Mesenchymal stem cell (in vitro differentiated cells and primary cell): ENCODE measurements at regions not wholly inside any gene's neighbourhood (a gene's known extent, or its start where the extent isn't known, plus 50 kb on each side); places are given as distances from the start of the nearest gene placed in this dataset.

Experiments used
- DNase-seq: peaks from one replicate; pipeline ENCODE4 v3.0.0-alpha.2; 2013
- H2AFZ ChIP-seq: one replicate; pipeline ENCODE4 v1.6.1; 2013; ENCODE audit warnings: low read depth, mild to moderate bottlenecking, control low read depth, inconsistent platforms, low read length, moderate library complexity
- H2AK5ac ChIP-seq: 2 replicates; pipeline ENCODE4 v1.6.1; 2013; ENCODE audit warnings: low read length, moderate library complexity, mild to moderate bottlenecking, inconsistent platforms; ENCODE audit not compliant: severe bottlenecking
- H2BK120ac ChIP-seq: one replicate; pipeline ENCODE4 v1.6.1; 2013; ENCODE audit warnings: low read depth, mild to moderate bottlenecking, inconsistent platforms, low read length, moderate library complexity
- H2BK12ac ChIP-seq, 2 experiments: one replicate each; pipeline ENCODE4 v1.6.1; 2013; ENCODE audit warnings: inconsistent platforms in 2 of 2, low read length in 2 of 2, mild to moderate bottlenecking in 2 of 2, moderate library complexity in 2 of 2, control low read depth in 1 of 2
- H2BK15ac ChIP-seq: one replicate; pipeline ENCODE4 v1.6.1; 2013; ENCODE audit warnings: mild to moderate bottlenecking, low read depth, inconsistent platforms; ENCODE audit not compliant: poor library complexity, severe bottlenecking
- H2BK5ac ChIP-seq: 2 replicates; pipeline ENCODE4 v1.6.1; 2013; ENCODE audit warnings: low read depth, mild to moderate bottlenecking, low read length, control low read depth, inconsistent platforms; ENCODE audit not compliant: poor library complexity, severe bottlenecking
- H3K14ac ChIP-seq, 2 experiments: one replicate each; pipeline ENCODE4 v1.6.1; 2013; ENCODE audit warnings: inconsistent platforms in 2 of 2, low read length in 2 of 2, control low read depth in 1 of 2, mild to moderate bottlenecking in 1 of 2, moderate library complexity in 1 of 2
- H3K18ac ChIP-seq, 2 experiments: one replicate each; pipeline ENCODE4 v1.6.1; 2013; ENCODE audit warnings: inconsistent platforms in 2 of 2, low read length in 2 of 2, control low read depth in 1 of 2, low read depth in 1 of 2, mild to moderate bottlenecking in 1 of 2
- H3K23ac ChIP-seq, 2 experiments: one replicate each; pipeline ENCODE4 v1.6.1; 2013; ENCODE audit warnings: inconsistent platforms in 2 of 2, low read length in 2 of 2, mild to moderate bottlenecking in 2 of 2, moderate library complexity in 2 of 2, control low read depth in 1 of 2
- H3K27ac ChIP-seq: 2 replicates; pipeline ENCODE4 v1.5.1; 2013; ENCODE audit warnings: mild to moderate bottlenecking, moderate library complexity, low read length, control low read depth, inconsistent platforms; ENCODE audit not compliant: poor library complexity, severe bottlenecking
- H3K27me3 ChIP-seq, 2 experiments: 2 replicates each; pipeline versions ENCODE4 v1.6.1 to v1.7.0; 2013; ENCODE audit warnings: low read length in 2 of 2, mild to moderate bottlenecking in 2 of 2, moderate library complexity in 2 of 2, control low read depth in 1 of 2, inconsistent platforms in 1 of 2; ENCODE audit not compliant: control insufficient read depth in 1 of 2, insufficient read depth in 1 of 2
- H3K36me3 ChIP-seq, 2 experiments: 2 replicates each; pipeline versions ENCODE4 v1.6.1 to v1.7.0; 2013; ENCODE audit warnings: low read length in 2 of 2, control low read depth in 1 of 2, inconsistent platforms in 1 of 2, low read depth in 1 of 2, mild to moderate bottlenecking in 1 of 2; ENCODE audit not compliant: insufficient read depth in 2 of 2, control insufficient read depth in 1 of 2
- H3K4ac ChIP-seq, 2 experiments: one replicate each; pipeline ENCODE4 v1.6.1; 2013; ENCODE audit warnings: inconsistent platforms in 2 of 2, low read length in 2 of 2, mild to moderate bottlenecking in 2 of 2, moderate library complexity in 2 of 2, control low read depth in 1 of 2, low read depth in 1 of 2
- H3K4me1 ChIP-seq: 2 replicates; pipeline ENCODE4 v1.6.1; 2013; ENCODE audit warnings: low read depth, low read length, control low read depth; ENCODE audit not compliant: control insufficient read depth, insufficient read depth
- H3K4me2 ChIP-seq: 2 replicates; pipeline ENCODE4 v1.6.1; 2013; ENCODE audit warnings: low read length, mild to moderate bottlenecking, inconsistent platforms; ENCODE audit not compliant: poor library complexity, severe bottlenecking
- H3K4me3 ChIP-seq, 2 experiments: 2 replicates each; pipeline versions ENCODE4 v1.5.1 to v1.7.0; 2013; ENCODE audit warnings: low read length in 2 of 2, mild to moderate bottlenecking in 2 of 2, control low read depth in 1 of 2, low read depth in 1 of 2; ENCODE audit not compliant: insufficient read depth in 1 of 2
- H3K79me1 ChIP-seq: replicated peaks from 2 replicates; pipeline ENCODE4 v1.6.1; 2013; ENCODE audit warnings: mild to moderate bottlenecking, control low read depth, low read length, inconsistent platforms; ENCODE audit not compliant: poor library complexity, severe bottlenecking
- H3K9ac ChIP-seq: 2 replicates; pipeline ENCODE4 v1.7.0; 2013; ENCODE audit warnings: mild to moderate bottlenecking, low read length, moderate library complexity
- H3K9me3 ChIP-seq: 2 replicates; pipeline ENCODE4 v1.7.0; 2013; ENCODE audit warnings: mild to moderate bottlenecking, low read length; ENCODE audit not compliant: control insufficient read depth
- H4K8ac ChIP-seq: one replicate; pipeline ENCODE4 v1.6.1; 2013; ENCODE audit warnings: inconsistent platforms, mild to moderate bottlenecking, low read length, moderate library complexity
- H4K91ac ChIP-seq: one replicate; pipeline ENCODE4 v1.6.1; 2013; ENCODE audit warnings: mild to moderate bottlenecking, low read length, inconsistent platforms
- WGBS: methylation state at CpG from one replicate; pipeline ENCODE4 v1.1.7; 2013; ENCODE audit warnings: mixed read lengths; 5-methylcytosine and 5-hydroxymethylcytosine counted together

DNA sequence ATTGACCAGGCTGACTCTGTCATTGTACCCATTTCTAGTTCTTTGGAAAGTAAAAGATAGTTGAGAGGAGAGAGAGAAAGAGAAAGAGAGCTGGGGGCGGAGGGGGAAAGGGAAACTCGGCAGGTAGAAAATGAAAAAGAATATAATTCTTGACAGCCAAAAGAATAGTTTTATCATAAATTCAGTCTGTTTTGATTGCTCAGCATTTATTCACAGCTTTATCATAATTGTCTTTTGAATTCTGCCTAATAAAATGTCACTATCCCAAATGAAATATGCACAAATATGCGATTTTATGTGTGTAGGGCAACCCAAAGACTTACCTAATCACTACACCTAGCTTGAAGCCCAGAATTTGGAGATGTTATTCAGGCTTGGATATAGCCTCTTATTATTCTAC, 1024.0 kb upstream of the PABPC4L start:
- H2AFZ ChIP-seq: no peak overlapping the region
- H3K27me3 ChIP-seq: no peaks in the 10 kb centered on the region
- no peaks in the 10 kb centered on the region for H3K79me1 ChIP-seq
- H2BK120ac ChIP-seq: no peak overlapping the region
- DNase-seq: no peak
- no peak overlapping the region for H4K91ac ChIP-seq
- no peaks in the 10 kb centered on the region for H3K36me3 ChIP-seq
- no peak overlapping the region for H3K4me3 ChIP-seq
- no peak overlapping the region for H2BK15ac ChIP-seq
- H2BK12ac ChIP-seq: no peak overlapping the region
- H4K8ac ChIP-seq: no peak overlapping the region
- H2AK5ac ChIP-seq: no peak overlapping the region
- H3K18ac ChIP-seq: no peak overlapping the region
- H2BK5ac ChIP-seq: no peak overlapping the region
- H3K9me3 ChIP-seq: no peaks in the 10 kb centered on the region
- no peaks in the 10 kb centered on the region for H3K4me1 ChIP-seq
- no CpG with 5 or more reads among the region's 3 CpGs for WGBS
- H3K4ac ChIP-seq: no peak overlapping the region
- no peak overlapping the region for H3K14ac ChIP-seq
- H3K27ac ChIP-seq: no peak overlapping the region
- H3K23ac ChIP-seq: no peak overlapping the region
- no peak overlapping the region for H3K9ac ChIP-seq
- H3K4me2 ChIP-seq: no peak overlapping the region

DNA sequence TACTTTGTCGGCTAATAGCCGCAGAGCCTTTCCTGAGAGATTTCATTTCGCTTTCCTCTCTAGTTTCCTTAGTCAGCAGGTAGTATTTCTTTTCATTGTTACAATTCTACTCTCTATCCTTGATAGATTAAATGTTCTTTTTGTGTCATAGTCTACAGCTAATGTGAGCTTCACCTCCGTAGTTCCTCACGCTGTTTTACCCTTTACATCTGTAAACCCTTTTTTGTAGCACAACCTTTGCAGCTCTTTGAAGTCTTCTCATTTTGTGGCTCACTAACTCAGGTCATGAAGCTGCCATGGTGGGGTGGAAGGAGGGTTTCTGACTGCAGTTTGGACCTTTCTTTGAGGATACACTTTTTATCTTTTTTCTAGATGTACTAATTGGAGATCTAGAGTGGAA, 1008.8 kb upstream of the PABPC4L start:
- Histone ChIP-seq H3K9ac (no peak overlapping the region), H2BK5ac (no peak overlapping the region), H2BK15ac (no peak overlapping the region), H3K4me2 (no peak overlapping the region), H3K4ac (no peak overlapping the region), H3K9me3 (no peaks in the 10 kb centered on the region), H3K18ac (no peak overlapping the region), H3K79me1 (no peaks in the 10 kb centered on the region), H2AFZ (no peak overlapping the region), H2BK12ac (no peak overlapping the region), H3K27me3 (no peaks in the 10 kb centered on the region), H2BK120ac (no peak overlapping the region), H3K23ac (no peak overlapping the region), H3K27ac (no peak overlapping the region), H4K91ac (no peak overlapping the region), H3K4me3 (no peak overlapping the region), H3K14ac (no peak overlapping the region), H3K4me1 (no peaks in the 10 kb centered on the region), H4K8ac (no peak overlapping the region), H3K36me3 (no peaks in the 10 kb centered on the region), H2AK5ac (no peak overlapping the region)
- no peak for DNase-seq
- 96% methylated on average over 4 of the region's 5 CpGs for WGBS

DNA sequence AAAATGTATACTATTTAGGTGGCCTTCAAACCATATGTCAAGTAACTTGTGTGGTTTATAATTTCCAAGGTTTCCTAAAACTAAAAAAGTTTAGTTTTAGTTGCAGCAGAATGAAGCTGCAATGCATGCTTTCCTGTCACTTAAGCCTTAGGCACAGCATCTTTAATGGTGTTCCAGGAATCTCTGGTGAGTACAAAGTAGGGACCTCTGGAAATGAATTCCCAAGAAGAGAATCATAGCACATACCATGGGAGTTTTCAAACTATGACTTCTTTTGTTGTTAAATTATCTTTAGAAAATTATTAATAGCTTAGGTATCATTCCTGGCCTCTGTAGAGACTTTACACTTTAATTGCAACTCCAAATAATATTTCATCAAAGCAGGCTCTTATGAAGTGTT, 1005.9 kb upstream of the PABPC4L start:
- no peaks in the 10 kb centered on the region for H3K36me3 ChIP-seq
- H3K4ac ChIP-seq: no peak overlapping the region
- H2AK5ac ChIP-seq: no peak overlapping the region
- H4K91ac ChIP-seq: no peak overlapping the region
- no peak overlapping the region for H2BK15ac ChIP-seq
- H3K23ac ChIP-seq: no peak overlapping the region
- H3K14ac ChIP-seq: no peak overlapping the region
- H3K4me2 ChIP-seq: no peak overlapping the region
- H2AFZ ChIP-seq: no peak overlapping the region
- H4K8ac ChIP-seq: no peak overlapping the region
- H3K79me1 ChIP-seq: no peaks in the 10 kb centered on the region
- no peak for DNase-seq
- no peak overlapping the region for H2BK5ac ChIP-seq
- no peak overlapping the region for H3K18ac ChIP-seq
- H3K27ac ChIP-seq: no peak overlapping the region
- no peak overlapping the region for H3K9ac ChIP-seq
- no peak overlapping the region for H2BK12ac ChIP-seq
- H3K4me3 ChIP-seq: no peak overlapping the region
- H3K9me3 ChIP-seq: no peaks in the 10 kb centered on the region
- H3K27me3 ChIP-seq: no peaks in the 10 kb centered on the region
- no peaks in the 10 kb centered on the region for H3K4me1 ChIP-seq
- no peak overlapping the region for H2BK120ac ChIP-seq

DNA sequence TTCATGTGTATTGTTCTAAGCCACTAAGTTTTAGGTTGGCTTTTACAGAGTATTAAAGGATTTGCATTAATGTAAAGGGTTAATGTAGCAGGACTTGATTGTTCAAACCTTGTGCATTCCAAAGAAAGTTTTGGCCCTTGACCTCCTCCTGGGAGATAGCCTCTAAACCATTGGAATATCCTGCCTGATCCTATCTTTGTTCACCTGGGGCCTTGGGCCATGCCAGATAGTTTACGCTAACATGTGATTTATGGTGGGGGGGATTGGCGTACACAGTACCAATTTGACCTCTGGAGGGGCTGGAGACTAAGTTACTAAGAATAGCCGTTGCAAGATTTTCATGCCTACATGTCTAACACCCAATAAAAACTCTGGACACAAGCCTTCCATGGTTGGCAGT, 1002.7 kb upstream of the PABPC4L start:
- H3K36me3 ChIP-seq: no peaks in the 10 kb centered on the region
- WGBS: 80% methylated on average over 1 of the region's 3 CpGs
- no peak overlapping the region for H2BK120ac ChIP-seq
- no peak overlapping the region for H2AFZ ChIP-seq
- H3K4me1 ChIP-seq: no peaks in the 10 kb centered on the region
- H3K4me3 ChIP-seq: no peak overlapping the region
- H3K9ac ChIP-seq: no peak overlapping the region
- no peak overlapping the region for H2BK5ac ChIP-seq
- no peak overlapping the region for H4K91ac ChIP-seq
- no peak overlapping the region for H3K4me2 ChIP-seq
- no peak overlapping the region for H2BK12ac ChIP-seq
- no peaks in the 10 kb centered on the region for H3K9me3 ChIP-seq
- H3K23ac ChIP-seq: no peak overlapping the region
- no peak overlapping the region for H2BK15ac ChIP-seq
- H3K79me1 ChIP-seq: no peaks in the 10 kb centered on the region
- DNase-seq: no peak
- no peak overlapping the region for H3K14ac ChIP-seq
- no peak overlapping the region for H3K27ac ChIP-seq
- H3K18ac ChIP-seq: no peak overlapping the region
- H2AK5ac ChIP-seq: no peak overlapping the region
- no peaks in the 10 kb centered on the region for H3K27me3 ChIP-seq
- H3K4ac ChIP-seq: no peak overlapping the region
- H4K8ac ChIP-seq: no peak overlapping the region
